ENCODE measurements at regions not wholly inside any gene's neighbourhood (a gene's known extent, or its start where the extent isn't known, plus 50 kb on each side); places are given as distances from the start of the nearest gene placed in this dataset.
"Not testable (repeated sequence)": the region's sequence is repeated elsewhere in the genome, so short reads cannot be mapped to it uniquely, and the experiment has no call there.

DNA sequence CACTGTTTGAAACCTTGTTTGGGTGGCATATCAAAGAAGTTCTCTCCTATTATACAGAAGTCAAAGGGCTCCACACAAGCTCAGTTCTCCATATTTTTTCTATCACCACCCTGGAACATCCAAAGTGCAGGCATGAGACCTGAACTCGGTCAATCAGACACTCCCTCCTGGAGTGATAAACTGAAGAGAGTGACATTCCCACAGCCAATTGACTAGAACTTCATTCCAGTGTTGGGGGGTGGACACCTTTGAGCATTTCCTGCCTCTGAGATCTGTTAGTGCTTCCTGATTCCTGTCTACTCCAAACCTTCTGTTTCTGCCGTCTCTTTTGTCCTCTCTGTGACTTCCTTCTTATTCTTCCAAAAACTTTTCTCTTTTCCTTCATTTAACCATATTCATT is 220.7 kb upstream of the NOX3 start:
- no peak for DNase-seq (ENCODE audit: low read depth)

DNA sequence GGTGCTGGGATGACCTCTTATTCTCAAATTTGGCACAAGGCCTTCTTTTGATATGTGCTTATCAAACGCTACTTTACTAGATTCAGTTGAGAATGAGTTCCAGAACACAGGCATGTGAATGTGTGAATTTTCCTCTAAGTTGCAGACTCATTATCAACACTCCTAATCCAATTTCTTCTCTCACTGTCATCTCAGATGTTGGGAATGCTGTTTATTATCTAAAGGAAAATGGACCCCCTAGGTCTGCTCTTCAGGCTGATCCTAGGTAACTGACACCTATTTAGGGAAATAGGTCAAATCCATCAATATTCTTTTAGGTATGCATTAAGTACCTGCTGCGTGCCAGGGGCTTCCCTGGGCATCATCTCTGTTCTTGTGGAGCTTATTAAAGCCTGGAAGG is 215.0 kb upstream of the NOX3 start:
- DNase-seq (ENCODE audit: low read depth), result no peak

DNA sequence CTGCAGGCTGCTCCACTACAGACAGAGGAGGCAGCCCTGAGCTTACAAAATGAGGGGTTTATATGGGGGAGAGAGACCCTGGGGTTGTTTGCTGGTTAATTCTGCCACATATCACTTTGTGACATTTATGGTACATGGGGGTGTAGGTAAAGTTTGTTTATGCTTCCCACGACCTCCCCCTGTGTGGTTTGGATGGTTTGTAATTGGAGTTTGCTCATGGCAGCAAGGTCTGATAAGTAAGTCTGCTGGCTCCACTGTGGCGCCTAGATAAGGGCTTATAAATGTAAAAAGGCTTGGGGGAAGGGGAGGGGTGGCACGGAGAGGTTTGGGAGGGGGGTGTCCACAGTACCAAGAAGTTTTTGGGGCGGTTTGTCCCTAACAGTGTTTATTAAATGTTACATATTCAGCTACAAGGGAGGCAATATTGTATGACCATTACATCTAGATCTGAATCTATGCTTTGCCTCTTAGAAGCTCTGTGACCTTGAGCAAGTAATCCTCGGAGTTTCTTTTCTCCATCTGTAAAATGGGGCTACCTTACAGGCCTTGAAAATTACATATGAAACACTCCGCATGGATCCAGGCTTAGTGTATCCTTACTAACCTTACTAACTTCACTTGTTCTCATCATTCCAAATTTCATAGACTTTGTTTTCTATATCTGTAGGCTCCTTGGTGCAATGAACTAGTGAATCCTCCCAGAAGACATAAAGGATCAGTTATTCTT is 204.8 kb upstream of the NOX3 start:
- DNase-seq (ENCODE audit: low read depth), result no peak

- no peak for DNase-seq (ENCODE audit: low read depth)
Measured at GRCh38 chr6:155656024-155656423, 200.4 kb upstream of the NOX3 start.

GRCh38 chr6:155654474-155654873 is 198.8 kb upstream of the NOX3 start:
- no peak for DNase-seq (ENCODE audit: low read depth)

GRCh38 chr6:155648301-155648700 is 192.7 kb upstream of the NOX3 start:
- DNase-seq (ENCODE audit: low read depth), result no peak

- DNase-seq (ENCODE audit: low read depth), result no peak
Measured at GRCh38 chr6:155647354-155647753, 191.7 kb upstream of the NOX3 start.

- DNase-seq (ENCODE audit: low read depth), result no peak
Measured at GRCh38 chr6:155646443-155646842, 190.8 kb upstream of the NOX3 start.

GRCh38 chr6:155645325-155645724 is 189.7 kb upstream of the NOX3 start:
- no peak for DNase-seq (ENCODE audit: low read depth)

DNA sequence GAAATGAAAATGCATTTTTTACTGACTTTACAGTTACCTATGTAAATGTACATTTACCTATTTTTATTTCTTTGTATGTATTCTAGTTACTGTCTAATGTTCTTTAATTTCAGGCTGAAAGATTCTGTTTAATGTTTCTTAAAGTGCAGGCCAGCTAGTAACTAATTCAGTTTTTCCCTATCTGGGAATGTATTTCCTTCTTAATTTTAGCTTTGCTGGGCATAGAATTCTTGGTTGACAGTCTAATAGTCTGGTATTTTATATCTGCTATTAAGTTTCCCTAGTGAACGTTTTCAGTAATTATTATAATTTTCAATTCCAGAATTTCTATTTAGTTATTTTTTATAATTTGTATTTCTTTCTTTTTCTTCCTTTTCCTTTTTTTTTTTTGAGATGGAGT is 186.0 kb upstream of the NOX3 start:
- DNase-seq (ENCODE audit: low read depth), result no peak

DNA sequence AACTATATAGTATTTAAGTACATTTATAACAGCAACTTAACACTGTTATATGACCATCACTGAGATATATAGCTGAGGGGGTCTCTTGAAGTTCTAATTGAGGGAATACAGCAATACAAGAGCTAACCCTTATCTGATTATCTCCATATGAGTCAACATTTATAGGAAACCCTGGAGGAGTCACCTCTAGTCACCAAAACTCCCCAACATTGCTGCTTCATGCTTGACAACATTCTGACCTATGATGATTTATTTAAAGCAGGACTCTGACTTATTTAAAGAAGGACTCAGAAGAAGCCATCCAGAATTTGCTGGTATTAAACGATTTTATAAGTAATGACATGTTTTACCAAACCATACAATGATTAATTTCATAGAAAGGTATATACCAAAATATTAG is 182.6 kb upstream of the NOX3 start:
- DNase-seq (ENCODE audit: low read depth), result no peak

DNA sequence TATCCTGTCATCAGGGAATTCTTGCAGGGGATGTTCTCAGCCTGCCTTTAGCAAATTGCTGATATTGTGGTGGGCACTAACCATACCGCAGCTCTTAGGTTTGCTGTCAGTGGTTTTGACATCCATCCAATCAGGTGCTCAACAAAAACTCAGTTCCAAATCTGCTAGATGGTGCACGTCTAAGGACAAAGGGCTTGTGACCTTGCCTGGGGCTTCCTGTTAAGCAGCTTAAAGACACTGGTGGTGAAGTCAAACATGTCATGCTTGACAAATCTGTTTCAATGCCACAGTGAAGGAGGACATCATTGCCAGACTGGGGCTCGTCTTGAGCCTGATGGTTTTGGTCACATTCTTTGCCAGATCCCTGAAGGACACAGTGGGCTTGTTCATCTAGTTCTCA is 179.8 kb upstream of the NOX3 start:
- no peak for DNase-seq (ENCODE audit: low read depth)

GRCh38 chr6:155630085-155630484 is 174.4 kb upstream of the NOX3 start:
- no peak for DNase-seq (ENCODE audit: low read depth)

- DNase-seq (ENCODE audit: low read depth), result no peak
Measured at GRCh38 chr6:155629652-155630051, 174.0 kb upstream of the NOX3 start.

DNA sequence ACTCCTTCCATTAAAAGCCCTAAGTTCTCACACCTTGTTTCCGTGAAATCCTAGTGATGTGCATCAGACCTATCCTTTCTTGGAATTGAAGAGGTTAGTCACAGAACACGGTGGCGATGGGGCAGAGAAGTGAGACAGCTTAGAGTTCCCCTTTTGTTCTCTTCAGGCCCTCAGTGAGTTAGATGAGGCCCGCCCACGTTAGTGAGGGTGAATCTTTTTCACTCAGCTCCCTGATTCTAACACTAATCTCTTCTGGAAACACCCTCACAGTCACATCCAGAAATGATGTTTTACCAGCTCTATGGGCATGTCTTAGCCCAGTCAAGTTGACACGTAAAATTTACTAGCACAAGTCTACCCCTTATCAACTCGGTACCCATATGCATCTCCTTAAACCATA is 172.7 kb upstream of the NOX3 start:
- no peak for DNase-seq (ENCODE audit: low read depth)

DNA sequence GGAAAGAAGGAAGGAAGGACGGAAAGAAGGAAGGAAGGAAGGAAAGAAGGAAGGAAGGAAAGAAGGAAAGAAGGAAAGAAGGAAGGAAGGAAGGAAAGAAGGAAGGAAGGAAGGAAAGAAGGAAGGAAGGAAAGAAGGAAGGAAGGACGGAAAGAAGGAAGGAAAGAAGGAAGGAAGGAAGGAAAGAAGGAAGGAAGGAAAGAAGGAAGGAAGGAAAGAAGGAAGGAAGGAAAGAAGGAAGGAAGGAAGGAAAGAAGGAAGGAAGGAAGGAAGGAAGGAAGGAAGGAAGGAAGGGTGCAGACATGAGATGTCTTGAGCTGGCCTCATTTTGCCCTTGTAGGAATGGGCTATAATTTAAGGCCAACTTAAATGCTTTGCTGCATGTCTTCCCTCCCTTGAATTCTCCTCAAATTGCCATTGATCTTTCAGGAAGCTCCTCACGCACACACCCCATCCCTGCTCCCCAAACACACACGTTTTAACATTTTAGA is 172.1 kb upstream of the NOX3 start:
- DNase-seq (ENCODE audit: low read depth), result not testable (repeated sequence)

- no peak for DNase-seq (ENCODE audit: low read depth)
Measured at GRCh38 chr6:155623450-155624178, 168.0 kb upstream of the NOX3 start.

DNA sequence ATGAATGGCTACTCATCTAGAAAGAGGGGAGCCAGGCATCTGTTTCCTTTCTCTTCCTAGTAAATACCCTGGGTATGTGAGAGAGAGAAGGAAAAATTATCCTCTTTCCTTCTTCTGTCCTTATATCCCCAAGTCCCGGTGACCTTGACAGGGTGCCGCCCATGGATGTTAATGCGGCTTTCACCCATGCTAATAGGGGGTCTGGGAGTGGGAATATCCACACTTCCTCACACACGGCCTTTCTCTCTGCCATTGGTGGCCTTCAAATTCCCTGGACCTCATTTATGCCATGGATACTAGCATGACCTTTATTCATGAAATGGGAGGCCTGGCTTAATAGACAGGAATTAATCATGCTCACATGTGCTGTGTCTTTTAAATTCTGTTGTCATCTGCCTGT is 159.0 kb upstream of the NOX3 start:
- DNase-seq (ENCODE audit: low read depth), result no peak

GRCh38 chr6:155611742-155612141 is 156.1 kb upstream of the NOX3 start:
- no peak for DNase-seq (ENCODE audit: low read depth)

DNA sequence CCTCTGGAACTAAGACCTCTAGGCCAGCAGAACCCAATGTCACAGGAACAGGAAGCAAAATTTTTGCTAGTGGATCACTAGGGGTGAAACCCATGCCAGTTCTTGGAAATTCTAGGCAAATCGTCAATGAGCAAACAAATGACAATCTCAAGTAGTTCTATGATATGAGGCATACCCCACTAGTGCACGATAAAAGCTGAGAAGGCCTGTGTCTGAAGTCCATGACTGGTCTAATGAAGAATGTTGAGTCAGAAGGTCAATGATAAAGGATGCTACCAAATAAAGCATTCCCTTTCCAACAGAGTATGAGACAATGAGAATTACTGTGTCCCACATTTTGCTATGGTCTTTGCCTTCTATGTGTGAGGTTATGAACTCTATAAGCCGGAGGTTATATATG is 149.4 kb upstream of the NOX3 start:
- DNase-seq (ENCODE audit: low read depth), result no peak

DNA sequence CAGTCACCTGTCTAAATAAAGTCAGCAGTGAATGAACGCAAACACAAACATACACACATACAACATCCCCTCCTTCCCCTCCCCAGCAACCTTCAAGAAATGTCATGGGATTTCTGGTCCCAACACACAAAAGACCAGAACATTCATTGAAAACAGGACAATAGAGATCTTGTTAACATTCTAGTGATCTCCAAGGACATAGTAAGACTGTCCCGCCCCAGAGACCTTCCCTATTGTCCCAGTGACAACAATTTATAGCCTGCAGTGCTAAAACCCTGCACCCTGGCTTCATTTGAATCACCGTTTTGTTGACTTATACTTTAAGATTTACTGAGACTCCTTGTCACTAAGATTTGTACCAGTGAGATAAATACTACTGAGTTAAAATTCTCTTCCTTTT is 143.9 kb upstream of the NOX3 start:
- no peak for DNase-seq (ENCODE audit: low read depth)

DNA sequence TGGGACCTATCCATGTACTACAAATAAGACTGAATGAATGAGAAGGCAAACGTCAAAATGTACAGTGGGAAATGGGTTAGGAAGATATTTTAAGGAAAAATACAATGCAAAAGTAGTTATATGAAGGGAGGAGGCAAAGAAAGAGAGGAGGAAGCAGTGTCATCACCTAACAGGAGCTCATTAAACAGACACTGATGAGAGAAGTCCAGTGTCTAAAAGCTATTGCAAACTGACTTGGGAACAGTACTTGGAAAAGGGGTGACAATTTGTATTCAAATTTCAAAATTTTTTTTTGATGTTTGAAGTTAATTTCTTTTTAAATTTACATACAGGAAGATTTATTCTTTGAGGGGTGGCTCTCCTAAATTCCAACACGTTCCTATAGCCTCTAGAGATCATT is 143.5 kb upstream of the NOX3 start:
- no peak for DNase-seq (ENCODE audit: low read depth)

- no peak for DNase-seq (ENCODE audit: low read depth)
Measured at GRCh38 chr6:155595284-155595683, 139.6 kb upstream of the NOX3 start.

GRCh38 chr6:155591741-155592140 is 136.1 kb upstream of the NOX3 start:
- DNase-seq (ENCODE audit: low read depth), result no peak

Data from T-helper 22 cell (primary cell).